ENCODE measurements at regions not wholly inside any gene's neighbourhood (a gene's known extent, or its start where the extent isn't known, plus 50 kb on each side); places are given as distances from the start of the nearest gene placed in this dataset.

- TF ChIP-seq GLIS3 (CRISPR knock-in tag; IDR thresholded peaks at IDR 0.05): no peak
- no peak for TF ChIP-seq OSR1 (CRISPR knock-in tag; IDR thresholded peaks at IDR 0.05)
- TF ChIP-seq PPARA (CRISPR knock-in tag; IDR thresholded peaks at IDR 0.05; ENCODE audit: borderline replicate concordance): no peak
These were observed 497.4 kb downstream of the ETS1 start for GRCh38 chr11:128089962-128090361.
